ENCODE measurements at regions not wholly inside any gene's neighbourhood (a gene's known extent, or its start where the extent isn't known, plus 50 kb on each side); places are given as distances from the start of the nearest gene placed in this dataset.

DNA sequence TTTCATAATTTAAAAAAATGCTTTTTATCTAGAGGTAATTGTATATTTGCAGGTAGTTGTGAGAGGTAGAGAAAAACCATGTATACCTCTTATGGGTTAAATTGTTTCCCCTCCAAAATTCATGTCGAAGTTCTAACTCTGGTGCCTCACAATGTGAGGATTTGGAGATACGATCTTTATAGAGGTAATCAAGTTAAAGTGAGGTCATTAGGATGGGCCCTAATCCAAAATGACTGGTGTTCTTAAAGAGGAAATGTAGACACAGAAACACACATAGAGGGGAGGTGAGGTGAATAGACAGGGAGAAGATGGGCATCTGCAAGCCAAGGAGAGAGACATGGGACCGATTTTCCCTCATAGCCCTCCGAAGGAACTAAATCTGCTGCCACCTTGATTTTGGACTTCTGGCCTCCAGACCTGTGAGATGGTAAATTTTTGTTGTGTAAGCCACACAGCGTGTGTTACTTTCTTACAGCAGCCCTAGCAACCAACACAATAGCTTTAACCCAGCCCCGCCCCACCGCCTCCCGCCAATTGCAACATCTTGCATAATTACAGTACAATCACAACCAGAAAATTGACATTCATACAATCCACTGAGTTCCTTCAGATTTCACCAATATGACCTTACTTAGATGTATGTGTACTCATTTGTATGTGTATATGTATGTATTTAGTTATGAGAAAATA lies 208.9 kb downstream of the MIB1 start:
- TF ChIP-seq, protein P1, sequence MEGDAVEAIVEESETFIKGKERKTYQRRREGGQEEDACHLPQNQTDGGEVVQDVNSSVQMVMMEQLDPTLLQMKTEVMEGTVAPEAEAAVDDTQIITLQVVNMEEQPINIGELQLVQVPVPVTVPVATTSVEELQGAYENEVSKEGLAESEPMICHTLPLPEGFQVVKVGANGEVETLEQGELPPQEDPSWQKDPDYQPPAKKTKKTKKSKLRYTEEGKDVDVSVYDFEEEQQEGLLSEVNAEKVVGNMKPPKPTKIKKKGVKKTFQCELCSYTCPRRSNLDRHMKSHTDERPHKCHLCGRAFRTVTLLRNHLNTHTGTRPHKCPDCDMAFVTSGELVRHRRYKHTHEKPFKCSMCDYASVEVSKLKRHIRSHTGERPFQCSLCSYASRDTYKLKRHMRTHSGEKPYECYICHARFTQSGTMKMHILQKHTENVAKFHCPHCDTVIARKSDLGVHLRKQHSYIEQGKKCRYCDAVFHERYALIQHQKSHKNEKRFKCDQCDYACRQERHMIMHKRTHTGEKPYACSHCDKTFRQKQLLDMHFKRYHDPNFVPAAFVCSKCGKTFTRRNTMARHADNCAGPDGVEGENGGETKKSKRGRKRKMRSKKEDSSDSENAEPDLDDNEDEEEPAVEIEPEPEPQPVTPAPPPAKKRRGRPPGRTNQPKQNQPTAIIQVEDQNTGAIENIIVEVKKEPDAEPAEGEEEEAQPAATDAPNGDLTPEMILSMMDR (IDR thresholded peaks at IDR 0.05), result no peak
- no peak for TF ChIP-seq POLR2A (IDR thresholded peaks at IDR 0.05)

Measured in thyroid gland (tissue), 4 donors.